GM12865 (cell line): ENCODE measurements at regions not wholly inside any gene's neighbourhood (a gene's known extent, or its start where the extent isn't known, plus 50 kb on each side); places are given as distances from the start of the nearest gene placed in this dataset.
"Not testable (repeated sequence)": the region's sequence is repeated elsewhere in the genome, so short reads cannot be mapped to it uniquely, and the experiment has no call there.

Source experiments
- DNase-seq: peaks from one replicate; pipeline ENCODE4 v3.0.0; 2010; ENCODE audit warnings: low read depth
- H3K4me3 ChIP-seq: 2 replicates; pipeline ENCODE4 v1.5.1; 2011; ENCODE audit warnings: mild to moderate bottlenecking, low read depth, low read length, control low read depth
- TF ChIP-seq, protein P1 (sequence below): IDR thresholded peaks from 2 replicates; pipeline ENCODE4 v1.5.1; 2011; ENCODE audit warnings: low read length, control low read depth, low read depth, inconsistent platforms; ENCODE audit not compliant: insufficient read depth; ENCODE audit errors: missing control alignments

GRCh38 chr4:115986573-115986972 lies 873.2 kb upstream of the NDST4 start:
- TF ChIP-seq, protein P1, sequence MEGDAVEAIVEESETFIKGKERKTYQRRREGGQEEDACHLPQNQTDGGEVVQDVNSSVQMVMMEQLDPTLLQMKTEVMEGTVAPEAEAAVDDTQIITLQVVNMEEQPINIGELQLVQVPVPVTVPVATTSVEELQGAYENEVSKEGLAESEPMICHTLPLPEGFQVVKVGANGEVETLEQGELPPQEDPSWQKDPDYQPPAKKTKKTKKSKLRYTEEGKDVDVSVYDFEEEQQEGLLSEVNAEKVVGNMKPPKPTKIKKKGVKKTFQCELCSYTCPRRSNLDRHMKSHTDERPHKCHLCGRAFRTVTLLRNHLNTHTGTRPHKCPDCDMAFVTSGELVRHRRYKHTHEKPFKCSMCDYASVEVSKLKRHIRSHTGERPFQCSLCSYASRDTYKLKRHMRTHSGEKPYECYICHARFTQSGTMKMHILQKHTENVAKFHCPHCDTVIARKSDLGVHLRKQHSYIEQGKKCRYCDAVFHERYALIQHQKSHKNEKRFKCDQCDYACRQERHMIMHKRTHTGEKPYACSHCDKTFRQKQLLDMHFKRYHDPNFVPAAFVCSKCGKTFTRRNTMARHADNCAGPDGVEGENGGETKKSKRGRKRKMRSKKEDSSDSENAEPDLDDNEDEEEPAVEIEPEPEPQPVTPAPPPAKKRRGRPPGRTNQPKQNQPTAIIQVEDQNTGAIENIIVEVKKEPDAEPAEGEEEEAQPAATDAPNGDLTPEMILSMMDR = no peak
- no peak for DNase-seq
- no peak overlapping the region for H3K4me3 ChIP-seq

DNA sequence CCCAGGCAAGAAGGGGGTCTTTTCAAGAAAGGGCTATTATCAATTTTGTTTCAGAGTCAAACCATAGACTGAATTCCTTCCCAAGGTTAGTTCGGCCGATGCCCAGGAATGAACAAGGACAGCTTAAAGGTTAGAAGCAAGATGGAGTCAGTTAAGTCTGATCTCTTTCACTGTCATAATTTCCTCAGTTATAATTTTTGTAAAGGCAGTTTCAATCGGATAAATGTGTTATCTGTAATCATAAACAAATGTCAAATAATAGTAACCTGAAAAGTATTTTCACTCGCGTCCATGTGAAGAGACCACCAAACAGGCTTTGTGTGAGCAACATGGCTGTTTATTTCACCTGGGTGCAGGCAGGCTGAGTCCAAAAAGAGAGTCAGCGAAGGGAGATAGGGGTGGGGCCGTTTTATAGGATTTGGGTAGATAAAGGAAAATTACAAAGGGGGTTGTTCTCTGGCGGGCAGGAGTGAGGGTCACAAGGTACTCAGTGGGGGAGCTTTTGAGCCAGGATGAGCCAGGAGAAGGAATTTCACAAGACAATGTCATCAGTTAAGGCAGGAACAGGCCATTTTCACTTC lies 862.1 kb upstream of the NDST4 start:
- not testable (repeated sequence) for H3K4me3 ChIP-seq, DNase-seq

GRCh38 chr4:115973768-115974167 lies 860.3 kb upstream of the NDST4 start:
- no peak for DNase-seq
- no peak overlapping the region for H3K4me3 ChIP-seq
- TF ChIP-seq, protein P1 = no peak

DNA sequence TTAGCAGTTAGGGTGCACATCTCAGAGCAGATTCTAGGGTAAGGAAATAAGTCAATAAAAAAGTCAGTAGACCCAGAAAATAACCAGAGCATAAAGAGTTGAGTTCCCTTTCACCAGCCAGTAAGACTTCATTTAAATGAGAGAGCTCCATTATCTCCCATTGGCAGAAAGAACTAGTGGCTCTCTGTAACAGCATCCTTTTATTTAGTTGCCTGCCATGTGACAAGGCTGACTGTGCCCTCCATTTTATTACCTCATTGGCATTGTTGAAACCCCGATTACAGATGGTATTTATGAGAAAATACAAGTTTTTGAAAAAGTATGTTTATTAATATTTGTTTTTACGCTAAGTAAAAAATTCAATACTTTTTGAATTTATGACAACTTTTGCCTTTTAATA lies 859.5 kb upstream of the NDST4 start:
- TF ChIP-seq, protein P1 = no peak
- H3K4me3 ChIP-seq = no peak overlapping the region
- no peak for DNase-seq

DNA sequence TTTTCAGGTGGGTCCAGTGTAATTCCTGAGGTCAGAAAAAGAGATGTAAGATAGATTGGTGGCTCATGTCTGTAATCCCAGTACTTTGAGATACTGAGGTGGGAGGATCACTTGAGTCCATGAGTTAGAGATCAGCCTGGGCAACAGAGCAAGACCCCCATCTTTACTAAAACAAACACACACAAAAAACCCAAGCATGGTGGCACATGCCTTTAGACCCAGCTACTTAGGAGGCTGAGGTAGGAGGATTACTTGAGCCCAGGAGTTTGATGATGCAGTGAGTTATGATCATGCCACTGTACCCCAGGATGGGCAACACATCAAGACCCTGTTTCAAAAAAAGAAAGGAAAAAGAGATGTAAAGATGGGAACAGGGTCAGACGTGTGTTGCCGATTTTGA lies 857.4 kb upstream of the NDST4 start:
- H3K4me3 ChIP-seq = no peak overlapping the region
- DNase-seq = no peak
- TF ChIP-seq, protein P1 = no peak

- H3K4me3 ChIP-seq = no peak overlapping the region
- TF ChIP-seq, protein P1 = no peak
- no peak for DNase-seq
These were observed 856.3 kb upstream of the NDST4 start for GRCh38 chr4:115969756-115970155.

DNA sequence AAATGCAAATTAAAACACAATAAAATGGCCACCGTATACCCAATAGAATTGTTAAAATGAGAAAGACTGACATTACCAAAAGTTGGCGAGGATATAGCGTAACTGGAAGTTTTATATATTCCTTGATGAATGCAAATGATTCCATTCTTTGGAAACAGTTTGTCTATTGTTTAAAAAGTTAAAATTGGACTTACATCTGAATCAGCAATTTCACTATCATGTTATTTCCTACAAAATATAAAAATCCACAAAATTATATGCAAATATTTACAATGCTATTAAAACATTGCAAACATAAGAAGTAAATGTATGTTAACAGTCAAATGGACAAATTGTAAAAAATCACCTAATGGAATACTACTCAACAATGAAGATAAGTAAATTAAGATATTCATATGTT lies 852.2 kb upstream of the NDST4 start:
- DNase-seq = no peak
- no peak overlapping the region for H3K4me3 ChIP-seq
- TF ChIP-seq, protein P1 = no peak

GRCh38 chr4:115956054-115956796 lies 842.8 kb upstream of the NDST4 start:
- DNase-seq = peak; percentile 60
- H3K4me3 ChIP-seq = peak overlapping the region; percentile 43
